ENCODE measurements at regions not wholly inside any gene's neighbourhood (a gene's known extent, or its start where the extent isn't known, plus 50 kb on each side); places are given as distances from the start of the nearest gene placed in this dataset.

DNA sequence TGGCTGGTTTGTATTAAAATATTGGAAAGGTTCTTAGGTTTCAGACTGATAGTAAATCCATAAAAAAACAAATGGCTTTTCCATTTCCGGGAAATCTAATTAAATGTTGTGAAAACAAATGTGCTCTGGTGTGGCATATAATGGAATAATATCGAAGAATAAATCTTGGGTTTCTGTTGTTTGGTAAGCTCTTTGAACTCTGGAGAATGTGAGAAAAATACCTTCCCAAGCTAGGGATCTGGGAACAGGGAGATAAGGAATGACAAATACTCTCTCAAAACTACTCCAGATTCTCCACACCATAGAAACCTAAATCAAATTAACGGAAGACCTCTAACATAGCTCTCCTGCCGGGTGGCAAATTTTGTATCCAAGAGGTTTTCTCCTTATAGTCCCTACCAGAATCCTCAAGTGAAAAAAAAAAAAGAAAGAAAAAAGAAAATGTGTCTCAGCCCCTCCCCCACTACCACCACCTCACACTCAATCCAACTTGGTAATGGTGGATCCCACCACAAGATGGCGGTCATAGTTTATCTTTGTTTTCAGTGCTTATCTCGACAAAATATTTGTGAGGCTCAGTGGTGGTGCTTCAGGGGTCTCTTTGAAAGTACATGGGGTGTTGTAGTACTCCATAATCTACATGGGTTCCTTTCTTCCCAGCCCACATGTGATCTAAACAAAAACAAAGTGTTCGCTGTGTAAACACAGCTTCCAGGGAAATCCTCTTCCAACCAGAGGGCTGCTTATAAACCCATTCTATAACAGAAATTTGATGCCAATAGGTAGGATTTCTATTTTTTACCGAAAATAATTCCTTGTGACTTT lies 54.5 kb upstream of the FST start:
- Mint-ChIP-seq H3K36me3 (no peaks in the 10 kb centered on the region), H3K9me3 (no peaks in the 10 kb centered on the region), H3K27ac (no peak overlapping the region)
- DNase-seq (ENCODE audit: low spot score in 2 of 2) (peak in 1 of 2 donors; percentile 30), ATAC-seq (peak in 1 of 2 donors; percentile 51)

DNA sequence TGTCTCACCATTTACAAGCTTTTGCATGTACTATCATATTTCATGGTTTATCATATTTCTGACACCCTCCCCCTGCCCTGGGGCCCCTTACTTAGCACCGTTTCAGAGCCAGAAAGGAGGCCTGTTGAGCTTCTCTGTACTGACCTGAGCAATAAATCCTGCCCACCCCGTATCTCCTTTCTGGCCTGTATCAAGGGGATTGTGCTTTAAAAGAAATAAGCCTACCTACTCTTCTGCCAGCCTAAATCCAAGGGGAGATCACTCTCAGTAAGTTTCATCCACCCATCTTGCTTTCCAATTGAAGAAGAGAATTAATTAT lies 54.0 kb upstream of the FST start:
- ATAC-seq (no peak), DNase-seq (ENCODE audit: low spot score in 2 of 2) (no peak)
- Mint-ChIP-seq H3K36me3 (no peaks in the 10 kb centered on the region), H3K27ac (no peak overlapping the region), H3K9me3 (no peaks in the 10 kb centered on the region)

DNA sequence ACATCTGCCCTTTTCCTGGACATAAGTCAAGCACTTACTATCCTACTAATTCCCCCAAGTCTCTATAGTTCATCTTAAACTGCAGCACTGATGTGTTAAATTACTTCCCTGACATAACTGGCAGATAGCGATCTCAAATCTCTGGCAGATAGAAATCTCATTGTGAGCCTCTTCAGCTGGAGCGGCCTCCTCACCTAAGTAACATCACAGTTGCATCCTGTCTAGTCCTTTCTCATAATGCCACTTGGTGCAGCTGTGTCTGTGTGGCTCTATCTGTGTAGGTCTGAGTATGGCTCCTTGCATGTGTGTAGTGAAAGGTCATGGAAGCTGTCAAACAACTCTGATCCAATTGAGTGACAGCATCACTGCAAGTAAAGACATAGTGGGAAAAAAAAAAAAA lies 53.6 kb upstream of the FST start:
- H3K36me3 Mint-ChIP-seq = no peaks in the 10 kb centered on the region
- ATAC-seq = no peak
- DNase-seq (ENCODE audit: low spot score in 2 of 2) = no peak
- H3K9me3 Mint-ChIP-seq = no peaks in the 10 kb centered on the region
- no peak overlapping the region for H3K27ac Mint-ChIP-seq

DNA sequence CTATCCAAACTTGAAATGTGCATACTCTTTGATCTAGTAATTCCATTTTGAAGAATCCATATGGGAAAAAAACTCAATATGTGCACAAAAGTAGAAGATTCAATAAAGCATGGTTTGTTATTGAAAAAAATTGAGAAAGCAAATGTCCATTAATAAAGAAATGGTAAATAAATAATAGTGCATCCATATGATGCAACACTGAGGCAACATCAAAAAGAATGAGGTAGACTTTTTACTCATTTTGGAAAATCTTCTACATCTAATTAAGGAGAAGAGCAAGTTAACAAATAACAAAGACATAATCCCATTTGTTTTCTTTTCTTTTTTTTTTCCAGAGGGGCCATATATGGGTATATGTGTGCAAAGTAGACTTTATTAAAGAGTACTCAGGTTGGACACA lies 52.5 kb upstream of the FST start:
- Mint-ChIP-seq H3K36me3 (no peaks in the 10 kb centered on the region), H3K9me3 (no peaks in the 10 kb centered on the region), H3K27ac (no peak overlapping the region)
- DNase-seq (ENCODE audit: low spot score in 2 of 2) (no peak), ATAC-seq (no peak)

DNA sequence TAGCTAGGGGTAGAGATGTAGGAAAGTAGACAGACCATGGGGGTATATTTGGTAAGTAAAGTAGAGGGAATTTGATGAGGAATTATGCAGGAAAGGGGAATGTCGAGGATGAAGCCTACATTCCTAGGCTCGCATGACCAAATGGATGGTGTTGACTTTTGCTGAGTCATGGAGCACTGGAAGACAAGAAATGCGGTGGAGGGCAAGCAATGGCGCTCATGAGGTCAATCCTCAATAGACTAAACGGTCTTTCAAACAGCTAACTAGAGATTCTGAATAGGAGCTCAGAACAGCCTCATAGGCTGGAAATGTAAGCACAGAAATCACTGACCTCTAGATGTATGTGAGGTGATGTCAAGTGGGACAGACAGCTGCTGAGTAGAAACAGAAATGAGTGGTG lies 50.7 kb upstream of the FST start:
- Mint-ChIP-seq H3K36me3 (no peaks in the 10 kb centered on the region), H3K27ac (peak overlapping the region in 1 of 2 donors; percentile 21), H3K9me3 (no peaks in the 10 kb centered on the region)
- ATAC-seq = no peak
- DNase-seq (ENCODE audit: low spot score in 2 of 2) = no peak

DNA sequence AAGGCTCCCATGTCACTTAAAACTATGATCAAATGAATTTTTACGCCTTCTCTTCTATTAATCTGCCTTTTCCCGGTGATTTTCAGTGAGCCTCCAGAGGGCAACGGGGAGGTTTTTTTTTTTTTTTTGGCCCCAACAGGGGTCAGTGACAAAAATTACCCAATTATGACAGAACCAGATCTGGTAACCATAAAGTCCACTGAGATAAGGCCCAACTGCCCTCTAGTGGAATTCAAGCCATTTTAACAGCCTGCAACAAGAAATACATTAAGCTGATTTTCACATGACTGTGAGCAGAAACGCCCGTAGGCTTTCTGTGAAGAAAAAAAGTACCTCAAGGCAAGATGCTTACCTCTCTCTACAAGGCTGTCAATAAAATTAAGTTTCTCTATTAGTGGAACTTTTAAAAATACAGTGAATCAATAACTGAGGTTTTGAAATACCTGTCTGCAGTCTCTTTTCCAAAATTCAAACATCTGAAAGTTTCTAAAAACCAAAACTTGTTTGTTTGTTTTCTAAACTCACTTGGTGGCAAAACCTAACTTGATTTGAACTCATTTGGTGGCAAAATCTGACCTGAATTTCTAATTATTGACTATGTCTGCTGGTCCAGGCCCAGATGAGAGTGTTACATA lies 49.7 kb upstream of the FST start:
- ATAC-seq = no peak
- no peak overlapping the region for H3K27ac Mint-ChIP-seq
- DNase-seq (ENCODE audit: low spot score in 2 of 2) = no peak
- no peaks in the 10 kb centered on the region for H3K9me3 Mint-ChIP-seq
- no peaks in the 10 kb centered on the region for H3K36me3 Mint-ChIP-seq
